ENCODE measurements at regions not wholly inside any gene's neighbourhood (a gene's known extent, or its start where the extent isn't known, plus 50 kb on each side); places are given as distances from the start of the nearest gene placed in this dataset.

DNA sequence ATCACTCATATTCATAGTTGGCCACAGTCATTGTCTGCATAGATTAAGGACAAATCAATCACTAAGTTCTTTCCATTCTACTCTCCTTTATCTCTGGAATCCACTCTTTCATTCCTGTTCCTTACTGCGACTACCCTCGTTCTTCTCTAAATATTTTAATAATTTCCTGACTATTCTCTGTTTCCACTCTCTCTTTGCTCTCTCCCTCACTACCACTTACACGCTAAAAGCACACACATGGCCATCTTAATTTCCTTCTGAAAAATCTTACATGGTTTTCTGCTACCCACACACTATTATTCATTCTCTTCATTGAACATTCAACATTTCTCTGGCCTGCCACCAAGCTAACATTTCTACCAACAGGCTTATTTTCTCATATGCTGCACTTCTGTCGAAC lies 279.6 kb upstream of the PLSCR5 start:
- H3K4me3 Mint-ChIP-seq, result no peak overlapping the region
- H3K4me1 Mint-ChIP-seq, result no peaks in the 10 kb centered on the region
- H3K36me3 Mint-ChIP-seq (ENCODE audit: low read depth), result no peaks in the 10 kb centered on the region
- TF ChIP-seq, protein P1, sequence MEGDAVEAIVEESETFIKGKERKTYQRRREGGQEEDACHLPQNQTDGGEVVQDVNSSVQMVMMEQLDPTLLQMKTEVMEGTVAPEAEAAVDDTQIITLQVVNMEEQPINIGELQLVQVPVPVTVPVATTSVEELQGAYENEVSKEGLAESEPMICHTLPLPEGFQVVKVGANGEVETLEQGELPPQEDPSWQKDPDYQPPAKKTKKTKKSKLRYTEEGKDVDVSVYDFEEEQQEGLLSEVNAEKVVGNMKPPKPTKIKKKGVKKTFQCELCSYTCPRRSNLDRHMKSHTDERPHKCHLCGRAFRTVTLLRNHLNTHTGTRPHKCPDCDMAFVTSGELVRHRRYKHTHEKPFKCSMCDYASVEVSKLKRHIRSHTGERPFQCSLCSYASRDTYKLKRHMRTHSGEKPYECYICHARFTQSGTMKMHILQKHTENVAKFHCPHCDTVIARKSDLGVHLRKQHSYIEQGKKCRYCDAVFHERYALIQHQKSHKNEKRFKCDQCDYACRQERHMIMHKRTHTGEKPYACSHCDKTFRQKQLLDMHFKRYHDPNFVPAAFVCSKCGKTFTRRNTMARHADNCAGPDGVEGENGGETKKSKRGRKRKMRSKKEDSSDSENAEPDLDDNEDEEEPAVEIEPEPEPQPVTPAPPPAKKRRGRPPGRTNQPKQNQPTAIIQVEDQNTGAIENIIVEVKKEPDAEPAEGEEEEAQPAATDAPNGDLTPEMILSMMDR (IDR thresholded peaks at IDR 0.05), result no peak
- DNase-seq, result no peak
- H3K9me3 Mint-ChIP-seq, result no peaks in the 10 kb centered on the region
- H3K27ac Mint-ChIP-seq, result no peak overlapping the region
- no peaks in the 10 kb centered on the region for H3K27me3 Mint-ChIP-seq (ENCODE audit: low read depth, poor library complexity)

DNA sequence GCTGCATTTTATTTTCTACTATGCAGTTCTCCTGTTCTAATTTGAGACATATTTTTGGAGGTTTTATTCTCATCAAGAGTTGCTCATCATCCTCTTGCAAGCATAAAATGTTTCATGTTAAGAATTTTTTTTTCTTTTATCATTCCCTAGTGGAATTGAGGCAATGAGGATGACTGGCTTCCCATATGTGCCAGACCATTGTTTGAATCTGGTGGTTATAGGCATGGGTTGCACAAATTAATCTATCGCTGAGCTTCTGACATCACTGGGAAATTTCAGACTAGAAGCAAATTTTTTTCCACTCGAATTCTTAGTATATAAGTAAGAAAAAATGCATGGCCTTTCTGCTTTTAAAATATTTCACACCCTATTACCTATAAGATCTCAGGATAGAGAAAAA lies 279.1 kb upstream of the PLSCR5 start:
- no peak overlapping the region for H3K4me3 Mint-ChIP-seq
- DNase-seq, result no peak
- H3K27me3 Mint-ChIP-seq (ENCODE audit: low read depth, poor library complexity), result no peaks in the 10 kb centered on the region
- H3K9me3 Mint-ChIP-seq, result no peaks in the 10 kb centered on the region
- H3K27ac Mint-ChIP-seq, result no peak overlapping the region
- H3K4me1 Mint-ChIP-seq, result no peaks in the 10 kb centered on the region
- no peaks in the 10 kb centered on the region for H3K36me3 Mint-ChIP-seq (ENCODE audit: low read depth)
- TF ChIP-seq, protein P1 (IDR thresholded peaks at IDR 0.05), result no peak

DNA sequence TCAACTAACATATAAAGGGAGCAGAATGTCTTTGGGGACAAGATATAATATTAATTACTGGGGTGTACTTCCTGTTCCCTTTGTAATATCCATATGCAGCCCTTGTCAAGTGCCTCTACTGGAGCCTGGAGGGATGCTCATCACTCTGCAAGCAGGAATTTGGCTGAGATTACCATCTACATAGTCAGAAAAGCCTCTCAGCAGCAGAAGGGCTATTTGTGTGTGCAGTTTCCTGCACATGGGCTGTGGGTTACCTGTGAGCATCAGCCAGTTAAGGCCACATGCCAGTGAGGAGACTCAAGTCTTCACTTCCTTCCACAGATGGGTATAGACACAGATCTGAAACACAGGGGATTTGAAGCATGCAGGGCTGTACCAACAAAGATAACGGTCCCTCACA lies 278.1 kb upstream of the PLSCR5 start:
- H3K4me1 Mint-ChIP-seq, result no peaks in the 10 kb centered on the region
- no peak overlapping the region for H3K4me3 Mint-ChIP-seq
- H3K9me3 Mint-ChIP-seq, result no peaks in the 10 kb centered on the region
- DNase-seq, result no peak
- H3K27me3 Mint-ChIP-seq (ENCODE audit: low read depth, poor library complexity), result no peaks in the 10 kb centered on the region
- H3K27ac Mint-ChIP-seq, result no peak overlapping the region
- TF ChIP-seq, protein P1 (IDR thresholded peaks at IDR 0.05), result no peak
- H3K36me3 Mint-ChIP-seq (ENCODE audit: low read depth), result no peaks in the 10 kb centered on the region

DNA sequence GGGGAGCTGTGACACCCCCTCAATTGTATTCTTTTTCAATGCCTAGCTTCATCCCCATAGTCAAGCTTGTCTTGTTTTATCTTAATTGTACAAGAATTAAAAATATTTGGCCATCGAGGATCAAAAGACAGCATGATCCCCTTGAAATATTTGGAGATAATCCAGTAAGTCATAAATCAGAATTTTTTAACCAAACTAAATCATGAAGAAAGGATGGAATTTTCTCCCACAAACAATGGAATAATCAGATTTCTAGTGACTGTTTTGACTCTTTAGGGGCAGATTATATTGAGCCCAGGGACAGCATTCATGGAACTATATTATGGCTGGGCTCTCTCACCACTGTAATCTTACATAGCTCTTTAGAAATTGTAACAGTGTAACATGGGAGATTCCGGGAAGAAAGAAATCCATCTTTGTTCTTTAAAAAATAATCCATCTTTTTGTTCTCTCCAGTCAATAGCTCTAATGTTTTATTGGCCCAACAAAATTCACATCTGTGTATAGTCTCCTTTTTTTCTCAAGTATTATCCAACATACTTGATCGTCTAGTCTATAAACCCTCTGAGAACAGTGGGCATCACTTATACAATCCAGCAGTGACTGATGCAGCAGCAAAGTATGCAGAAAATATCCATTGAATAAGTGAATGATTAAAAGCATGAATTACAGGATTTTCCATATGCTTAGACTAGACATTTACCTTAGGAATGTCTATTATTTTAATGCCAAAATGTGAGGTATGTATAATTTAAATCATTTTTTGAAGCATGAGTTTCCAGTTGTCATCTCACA lies 277.0 kb upstream of the PLSCR5 start:
- Mint-ChIP-seq H3K36me3 (ENCODE audit: low read depth) (no peaks in the 10 kb centered on the region), H3K4me1 (no peaks in the 10 kb centered on the region), H3K27ac (no peak overlapping the region), H3K9me3 (no peaks in the 10 kb centered on the region), H3K27me3 (ENCODE audit: low read depth, poor library complexity) (no peaks in the 10 kb centered on the region), H3K4me3 (no peak overlapping the region)
- no peak for DNase-seq
- TF ChIP-seq, protein P1 (IDR thresholded peaks at IDR 0.05), result no peak

DNA sequence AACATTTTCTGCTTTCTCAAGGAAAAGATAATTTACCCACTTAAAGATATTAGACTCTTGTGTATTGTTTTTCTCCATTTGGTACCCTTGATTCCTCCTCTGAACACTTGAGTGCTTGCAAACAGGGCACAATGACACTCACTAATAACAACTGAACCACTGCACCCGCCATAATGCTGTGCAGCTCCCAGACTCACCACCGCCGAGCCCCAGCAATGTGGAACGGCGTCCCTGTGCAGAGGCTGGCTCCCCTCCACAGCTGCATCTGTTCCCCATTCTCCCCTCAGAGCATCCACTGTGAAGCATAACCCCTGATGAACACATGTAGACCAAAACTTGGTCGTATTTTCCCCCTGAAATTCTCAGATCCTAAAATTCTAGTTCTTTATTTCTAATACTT lies 276.2 kb upstream of the PLSCR5 start:
- TF ChIP-seq, protein P1 (IDR thresholded peaks at IDR 0.05), result no peak
- Mint-ChIP-seq H3K4me3 (no peak overlapping the region), H3K27me3 (ENCODE audit: low read depth, poor library complexity) (no peaks in the 10 kb centered on the region), H3K9me3 (no peaks in the 10 kb centered on the region), H3K27ac (no peak overlapping the region), H3K4me1 (no peaks in the 10 kb centered on the region), H3K36me3 (ENCODE audit: low read depth) (no peaks in the 10 kb centered on the region)
- DNase-seq, result no peak

DNA sequence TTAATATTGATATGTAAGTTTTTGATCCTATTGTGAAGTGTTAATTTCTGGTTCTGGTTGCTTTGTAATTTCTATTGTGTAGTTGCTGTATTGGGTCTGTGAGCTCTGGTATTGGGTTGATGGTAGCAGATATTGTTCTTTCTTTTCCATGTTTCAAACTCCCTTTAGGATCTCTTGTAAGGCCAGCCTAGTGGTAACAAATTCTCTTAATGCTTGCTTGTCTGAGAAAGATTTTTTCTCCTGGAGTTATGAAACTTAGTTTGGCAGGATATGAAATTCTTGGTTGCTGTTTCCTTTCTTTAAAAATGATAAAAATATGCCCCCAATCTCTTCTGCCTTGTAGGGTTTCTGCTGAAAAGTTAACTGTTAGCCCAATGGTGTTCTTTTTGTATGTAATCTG lies 268.6 kb upstream of the PLSCR5 start:
- Mint-ChIP-seq H3K27ac (no peak overlapping the region), H3K4me3 (no peak overlapping the region), H3K27me3 (ENCODE audit: low read depth, poor library complexity) (no peaks in the 10 kb centered on the region), H3K36me3 (ENCODE audit: low read depth) (peaks cover 4% of the 10 kb centered on the region), H3K9me3 (peaks cover 32% of the 10 kb centered on the region), H3K4me1 (peaks cover 5% of the 10 kb centered on the region)
- TF ChIP-seq, protein P1 (IDR thresholded peaks at IDR 0.05), result no peak
- no peak for DNase-seq

Data from nephron progenitor cell (in vitro differentiated cells).